Retinal pigment epithelial cell (primary cell): ENCODE measurements at regions not wholly inside any gene's neighbourhood (a gene's known extent, or its start where the extent isn't known, plus 50 kb on each side); places are given as distances from the start of the nearest gene placed in this dataset.

ENCODE experiments used
- DNase-seq: peaks from one replicate; pipeline ENCODE4 v3.0.0-alpha.2; 2010; ENCODE audit warnings: low read depth
- H3K4me3 ChIP-seq: 2 replicates; pipeline ENCODE4 v1.5.1; 2011; ENCODE audit warnings: mild to moderate bottlenecking, low read length, control low read depth, moderate library complexity
- TF ChIP-seq, protein P1 (sequence below): conservative IDR thresholded peaks from 2 replicates; pipeline ENCODE4 v1.5.1; 2011; ENCODE audit warnings: low read depth, low read length, control low read depth, inconsistent platforms

DNA sequence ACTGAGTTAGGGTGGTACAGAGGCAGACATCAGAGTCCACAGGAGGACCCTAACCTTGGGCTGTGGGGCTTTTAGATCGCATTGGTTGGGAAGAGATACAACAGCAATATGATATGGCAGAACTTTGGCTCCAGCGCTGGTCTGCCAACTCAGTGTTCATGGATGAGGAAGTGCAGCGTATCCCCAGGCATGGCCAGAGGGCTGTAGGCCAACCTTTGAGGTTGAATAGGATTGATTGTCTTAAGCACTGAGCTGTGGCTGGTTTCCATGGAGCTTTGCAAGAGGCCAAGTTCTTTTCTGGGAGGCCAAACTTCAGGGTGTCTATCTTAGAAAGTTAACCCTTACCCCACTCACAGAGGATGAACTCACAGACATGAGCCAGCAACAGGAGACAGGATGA lies 144.1 kb upstream of the TMTC4 start:
- TF ChIP-seq, protein P1, sequence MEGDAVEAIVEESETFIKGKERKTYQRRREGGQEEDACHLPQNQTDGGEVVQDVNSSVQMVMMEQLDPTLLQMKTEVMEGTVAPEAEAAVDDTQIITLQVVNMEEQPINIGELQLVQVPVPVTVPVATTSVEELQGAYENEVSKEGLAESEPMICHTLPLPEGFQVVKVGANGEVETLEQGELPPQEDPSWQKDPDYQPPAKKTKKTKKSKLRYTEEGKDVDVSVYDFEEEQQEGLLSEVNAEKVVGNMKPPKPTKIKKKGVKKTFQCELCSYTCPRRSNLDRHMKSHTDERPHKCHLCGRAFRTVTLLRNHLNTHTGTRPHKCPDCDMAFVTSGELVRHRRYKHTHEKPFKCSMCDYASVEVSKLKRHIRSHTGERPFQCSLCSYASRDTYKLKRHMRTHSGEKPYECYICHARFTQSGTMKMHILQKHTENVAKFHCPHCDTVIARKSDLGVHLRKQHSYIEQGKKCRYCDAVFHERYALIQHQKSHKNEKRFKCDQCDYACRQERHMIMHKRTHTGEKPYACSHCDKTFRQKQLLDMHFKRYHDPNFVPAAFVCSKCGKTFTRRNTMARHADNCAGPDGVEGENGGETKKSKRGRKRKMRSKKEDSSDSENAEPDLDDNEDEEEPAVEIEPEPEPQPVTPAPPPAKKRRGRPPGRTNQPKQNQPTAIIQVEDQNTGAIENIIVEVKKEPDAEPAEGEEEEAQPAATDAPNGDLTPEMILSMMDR = no peak
- no peak overlapping the region for H3K4me3 ChIP-seq
- no peak for DNase-seq

DNA sequence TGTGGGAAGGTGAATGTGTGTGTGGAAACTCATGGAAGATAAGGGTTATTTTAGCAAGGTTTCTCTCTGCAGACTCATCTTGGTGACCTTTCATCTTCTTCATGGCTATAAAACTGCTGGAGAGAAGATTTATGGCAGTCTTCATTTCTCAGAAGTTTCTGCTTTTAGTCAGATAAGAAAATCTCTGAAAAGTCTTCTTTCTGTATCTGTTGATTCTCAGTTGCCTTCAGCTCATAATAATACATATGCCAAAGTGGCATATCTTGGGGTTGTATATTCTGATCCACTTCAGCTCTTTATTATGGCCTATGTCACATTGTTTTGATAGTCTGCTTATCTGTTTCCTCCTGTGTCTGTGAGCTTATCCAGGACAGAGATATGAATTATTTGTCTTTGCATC lies 143.3 kb upstream of the TMTC4 start:
- no peak overlapping the region for H3K4me3 ChIP-seq
- TF ChIP-seq, protein P1 = no peak
- DNase-seq = no peak

DNA sequence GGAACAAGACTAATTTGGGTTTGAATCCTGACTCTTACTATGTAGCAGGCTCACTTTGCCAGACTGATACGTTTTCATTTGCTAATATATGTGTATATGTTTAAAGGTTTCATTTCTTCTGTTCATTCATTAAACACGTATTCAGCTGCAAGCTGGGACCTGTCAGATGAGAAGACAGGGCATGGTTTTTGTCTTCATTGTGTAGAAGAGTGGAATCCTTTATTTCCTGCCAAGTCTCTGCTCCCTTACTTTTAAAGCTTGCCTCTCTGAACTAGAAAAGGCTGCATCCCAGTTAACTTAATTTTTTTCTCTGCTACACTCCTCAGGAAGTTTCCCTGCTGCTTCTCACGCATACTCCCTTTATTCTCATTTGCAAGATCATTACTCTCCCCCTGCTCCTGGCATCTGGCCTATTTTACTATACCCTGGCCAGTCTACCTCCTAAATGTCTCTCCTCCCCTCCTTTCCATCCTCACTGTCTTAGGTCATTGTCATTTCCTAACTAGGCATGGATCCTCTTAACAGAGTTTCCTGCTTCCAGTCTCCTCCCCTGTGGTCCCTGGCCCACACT lies 141.0 kb upstream of the TMTC4 start:
- no peak overlapping the region for H3K4me3 ChIP-seq
- TF ChIP-seq, protein P1 = no peak
- no peak for DNase-seq

DNA sequence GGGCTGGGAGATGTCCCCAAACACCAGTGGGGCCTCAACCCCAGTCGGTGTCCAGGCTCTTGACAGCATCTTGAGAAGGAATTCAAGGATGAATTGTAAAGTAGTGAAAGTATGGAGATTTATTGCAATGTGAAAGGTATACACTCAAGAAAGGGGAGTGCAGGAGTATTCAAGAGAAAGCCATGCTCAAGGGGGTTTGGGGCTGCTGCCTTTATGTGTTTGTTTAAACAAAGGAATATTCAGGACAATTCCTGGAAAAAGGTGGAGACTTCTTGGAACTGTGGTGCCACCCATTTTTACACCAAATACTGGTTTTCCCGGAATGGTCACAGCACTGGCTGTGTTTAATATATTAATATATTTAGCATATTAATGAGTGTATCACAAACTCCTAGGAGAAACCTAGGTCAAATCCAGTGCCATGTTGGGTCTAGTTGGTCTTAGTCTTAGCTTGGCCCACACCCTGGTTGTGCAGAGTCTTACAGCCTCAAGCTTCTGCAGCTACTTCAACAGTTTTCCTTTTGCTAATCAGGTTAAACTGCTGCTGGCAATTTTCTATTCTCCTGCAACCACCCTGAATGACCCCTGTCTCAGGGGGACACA lies 138.5 kb upstream of the TMTC4 start:
- DNase-seq = no peak
- TF ChIP-seq, protein P1 = no peak
- H3K4me3 ChIP-seq = no peak overlapping the region

DNA sequence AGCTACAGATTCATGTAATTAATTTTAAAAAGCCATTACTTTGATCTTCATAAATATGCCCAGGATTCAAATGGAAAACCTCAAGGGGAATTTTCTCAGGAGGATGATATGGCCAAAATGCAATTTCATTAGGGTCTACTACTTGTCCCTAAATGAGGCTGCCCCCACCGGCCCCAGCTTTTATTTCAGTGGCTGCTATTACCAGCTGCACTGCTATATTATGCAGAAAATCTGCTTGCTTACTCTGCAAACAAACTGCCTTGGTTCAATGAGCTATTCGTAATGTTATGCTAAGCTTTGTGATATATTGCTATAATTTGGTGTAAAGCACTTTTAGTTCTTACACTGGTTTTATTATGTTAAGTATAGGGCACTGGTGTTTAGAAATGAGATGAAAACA lies 137.3 kb upstream of the TMTC4 start:
- TF ChIP-seq, protein P1 = no peak
- no peak overlapping the region for H3K4me3 ChIP-seq
- no peak for DNase-seq

DNA sequence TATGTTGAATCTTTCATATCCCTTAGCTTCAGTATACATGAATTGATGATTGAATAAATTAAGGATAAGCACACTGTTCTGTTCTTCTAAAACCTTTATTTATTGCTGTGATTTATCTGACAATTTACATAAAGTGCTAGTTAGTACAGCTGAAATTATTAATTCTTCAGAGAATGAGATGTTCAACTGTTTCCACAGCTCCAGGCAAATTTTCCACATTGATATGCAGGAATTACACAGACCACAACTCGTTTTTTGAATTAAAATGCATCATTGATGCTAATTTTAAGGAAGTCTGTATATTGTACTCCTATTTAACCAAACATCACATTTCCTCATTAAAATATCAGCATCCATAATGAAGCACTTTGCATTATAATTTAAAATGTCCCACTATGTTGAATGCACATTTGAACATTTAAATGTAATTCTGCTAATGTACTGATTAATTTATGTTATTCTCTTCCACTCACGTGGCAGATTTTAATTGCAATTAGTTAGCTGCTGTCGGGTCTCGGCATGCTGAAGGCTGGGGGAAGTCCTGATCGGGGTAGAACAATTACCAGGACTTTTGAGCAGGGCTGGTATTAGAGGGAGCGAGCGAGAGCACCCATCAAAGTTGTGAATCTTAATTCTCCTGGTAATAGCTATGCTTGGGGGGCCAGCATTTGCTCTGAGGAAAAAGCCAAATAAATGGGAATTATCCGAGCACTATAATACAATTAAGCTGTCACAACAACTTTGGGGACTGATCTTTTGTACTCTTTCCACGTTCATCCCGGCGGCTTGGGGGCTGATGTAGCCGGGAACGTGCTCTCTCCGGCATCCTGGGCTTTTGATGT lies 136.7 kb upstream of the TMTC4 start:
- no peak overlapping the region for H3K4me3 ChIP-seq
- DNase-seq = no peak
- TF ChIP-seq, protein P1 = no peak
